Activated CD8-positive, alpha-beta memory T cell treated with anti-CD3 and anti-CD28 coated beads for 1 hour (primary cell): ENCODE measurements at regions not wholly inside any gene's neighbourhood (a gene's known extent, or its start where the extent isn't known, plus 50 kb on each side); places are given as distances from the start of the nearest gene placed in this dataset.

Source experiments
- DNase-seq, 2 donors: peaks; one replicate each; pipeline ENCODE4 v3.0.0-alpha.2; 2020; ENCODE audit warnings: low read depth in 1 of 2; ENCODE audit errors: extremely low read depth in 1 of 2

- no peak for DNase-seq
Measured at GRCh38 chr3:70849911-70850699, 537.7 kb upstream of the MDFIC2 start.

DNA sequence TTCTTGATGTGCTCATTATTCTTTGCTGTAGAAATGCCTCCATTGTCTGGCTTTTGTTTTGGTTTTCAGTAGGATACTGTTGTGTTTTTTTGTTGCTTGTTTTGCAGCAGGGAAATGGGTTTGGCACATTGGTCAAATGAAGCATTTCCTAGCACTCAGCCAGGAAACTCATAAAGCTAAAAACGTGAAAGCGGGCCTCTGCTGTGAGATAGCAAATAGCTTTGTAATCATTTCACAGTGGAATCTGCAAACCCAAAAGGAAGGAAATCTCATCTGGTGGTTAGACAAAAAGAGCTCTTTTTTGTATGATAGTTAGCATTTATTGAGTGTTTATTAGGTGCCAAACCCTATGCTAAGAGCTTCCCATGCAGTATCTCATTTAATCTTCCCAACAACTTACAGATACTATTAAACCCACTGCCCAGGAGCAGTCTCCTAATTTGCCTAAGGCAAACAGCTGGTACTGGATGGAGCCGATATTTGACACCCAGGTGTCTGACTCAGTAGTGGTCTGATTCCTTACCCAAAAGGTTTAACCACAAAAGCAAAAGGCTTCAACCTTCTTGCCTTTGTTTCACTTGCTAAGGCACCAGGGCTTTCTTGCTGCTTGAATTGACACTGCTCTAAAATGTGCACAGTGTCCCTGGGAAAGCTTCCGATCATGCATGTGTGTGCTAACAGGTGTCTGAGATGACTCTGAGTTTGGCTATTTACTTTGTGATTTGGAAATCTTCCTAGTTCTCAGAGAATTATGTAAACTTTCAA, 527.9 kb upstream of the MDFIC2 start:
- DNase-seq, result no peak

GRCh38 chr3:70833239-70833960, 521.0 kb upstream of the MDFIC2 start:
- DNase-seq, result no peak

DNA sequence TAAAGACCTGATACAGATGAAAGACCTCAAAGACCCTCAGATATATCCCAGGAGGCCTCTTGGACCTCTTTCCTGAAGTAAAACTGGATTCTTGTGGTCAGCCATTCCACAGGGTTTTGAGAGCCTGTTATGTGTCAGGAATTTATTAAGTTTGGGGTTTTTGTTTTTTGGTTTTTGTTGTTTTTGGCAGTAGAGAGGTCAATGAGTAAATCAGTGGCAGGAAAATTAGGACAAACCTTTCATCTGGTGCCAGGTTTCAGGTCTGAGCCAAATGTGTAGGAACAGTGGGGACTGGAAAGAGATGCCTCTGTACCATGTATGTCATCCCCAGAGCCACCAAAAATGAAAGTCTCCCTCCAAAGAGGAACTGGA, 520.4 kb upstream of the MDFIC2 start:
- no peak for DNase-seq

GRCh38 chr3:70832089-70832833, 519.8 kb upstream of the MDFIC2 start:
- DNase-seq, result no peak

DNA sequence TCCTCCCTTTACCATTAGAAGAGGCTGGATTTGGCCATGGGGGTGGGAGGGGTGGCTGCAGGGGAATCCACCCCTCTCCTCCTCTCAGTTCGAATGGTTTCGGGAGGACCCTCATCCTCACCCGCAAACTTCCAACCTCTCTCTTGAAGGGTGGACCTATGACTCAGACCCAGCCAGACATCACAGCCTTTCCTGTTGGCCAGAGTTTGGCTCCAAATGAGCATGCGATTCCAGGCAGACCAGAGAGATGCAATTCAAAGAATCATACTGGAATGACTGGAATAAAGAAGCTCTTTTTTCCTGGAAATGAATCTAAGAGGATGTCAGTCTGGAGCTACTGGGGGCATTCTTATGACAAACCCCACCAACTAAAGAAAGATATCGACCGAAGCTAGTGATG, 516.7 kb upstream of the MDFIC2 start:
- DNase-seq, result no peak

GRCh38 chr3:70824773-70825172, 512.3 kb upstream of the MDFIC2 start:
- DNase-seq, result no peak

GRCh38 chr3:70824078-70824477, 511.6 kb upstream of the MDFIC2 start:
- DNase-seq, result no peak

DNA sequence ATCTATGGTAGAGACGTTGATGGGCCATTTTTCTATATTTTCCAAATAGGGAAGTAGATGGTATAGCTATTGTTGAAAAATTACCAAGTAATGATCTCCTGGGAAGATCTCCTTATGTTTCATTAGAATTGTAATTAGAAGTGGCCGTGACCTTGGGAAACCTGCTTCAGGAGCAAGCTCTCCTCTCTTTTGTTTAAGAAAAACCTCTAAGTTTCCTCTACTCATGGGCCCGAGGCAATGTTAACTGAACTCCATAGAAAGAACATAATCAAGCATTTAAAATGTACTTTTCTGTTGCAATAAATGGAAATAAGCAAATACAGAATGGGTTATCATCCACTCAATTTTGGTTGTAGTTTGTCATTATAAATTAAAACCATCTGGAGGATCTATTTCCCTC, 511.2 kb upstream of the MDFIC2 start:
- DNase-seq, result no peak

DNA sequence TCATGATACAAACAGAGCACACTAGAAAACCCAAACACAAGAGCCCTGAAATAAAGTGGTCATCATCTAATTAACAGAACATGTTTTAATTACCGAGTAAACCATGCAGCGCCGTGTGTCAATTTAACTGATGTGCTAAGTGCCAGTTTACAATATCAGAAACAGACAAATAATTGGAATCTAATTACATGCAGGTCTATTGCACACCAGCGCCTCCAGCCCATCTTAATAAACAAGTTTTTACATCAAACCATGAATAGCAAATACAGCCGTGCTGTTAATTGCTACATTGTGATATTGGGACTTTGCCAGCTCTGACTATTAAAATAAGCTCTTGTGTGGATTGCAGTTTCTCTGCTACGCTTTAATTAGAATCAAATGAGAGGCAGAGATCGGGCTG, 510.2 kb upstream of the MDFIC2 start:
- DNase-seq, result no peak

DNA sequence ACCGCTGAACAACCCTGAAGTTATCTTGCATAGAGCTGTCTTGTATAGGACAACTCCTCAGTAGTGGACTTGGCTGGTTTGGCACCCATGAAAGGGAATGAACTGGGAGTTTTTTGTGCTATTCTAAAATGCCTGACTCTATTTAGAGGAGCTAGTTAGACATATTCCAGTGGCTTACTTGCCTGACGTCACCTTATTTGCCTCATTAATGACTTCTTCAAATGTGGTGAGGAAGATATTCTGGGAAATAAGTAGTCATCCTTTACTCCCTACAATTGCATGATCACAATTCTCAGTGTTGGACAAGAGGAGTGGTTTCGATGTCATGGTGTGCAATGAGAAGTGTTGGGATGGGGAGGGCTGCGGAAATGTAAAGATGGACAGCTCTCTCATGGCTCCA, 509.2 kb upstream of the MDFIC2 start:
- DNase-seq, result no peak

DNA sequence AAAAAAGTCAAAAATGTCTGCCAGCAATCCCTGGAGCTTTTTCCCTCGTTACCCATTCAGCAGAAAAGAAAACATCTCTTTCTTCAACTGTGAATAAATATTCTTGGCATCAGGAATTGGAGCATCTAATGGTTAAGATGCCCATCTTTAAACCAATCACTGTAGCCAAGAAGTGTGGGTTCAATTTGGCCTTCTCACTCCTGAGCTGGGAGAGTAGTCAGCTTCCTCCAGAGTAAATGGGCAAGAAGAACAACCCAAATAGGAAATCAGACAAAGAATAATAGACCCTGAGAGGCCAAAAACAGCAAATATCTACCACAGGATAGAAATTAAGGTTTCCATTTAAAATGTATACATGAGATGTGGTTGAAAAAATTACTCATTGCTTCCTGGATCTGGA, 508.0 kb upstream of the MDFIC2 start:
- no peak for DNase-seq

- DNase-seq, result no peak
Measured at GRCh38 chr3:70818145-70818544, 505.7 kb upstream of the MDFIC2 start.

DNA sequence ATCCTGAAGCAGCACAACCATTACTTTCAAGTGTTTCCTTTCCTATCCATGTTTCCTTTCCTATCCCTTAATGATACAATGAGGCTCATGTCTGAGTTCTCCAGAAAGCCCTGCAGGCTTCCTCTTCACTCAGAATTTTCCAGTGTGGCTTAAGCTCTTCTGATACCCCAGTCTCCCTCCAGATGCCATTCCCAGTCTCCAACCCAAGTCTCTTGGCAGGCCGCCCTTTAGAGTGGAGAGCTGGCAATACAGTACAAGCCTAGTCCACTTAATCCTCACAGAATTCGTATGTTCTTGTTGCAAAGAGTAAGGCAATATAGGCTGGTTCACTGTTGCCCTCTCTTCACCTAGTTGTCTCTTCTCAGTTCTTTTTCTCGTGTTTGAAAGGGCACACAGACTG, 503.9 kb upstream of the MDFIC2 start:
- no peak for DNase-seq

DNA sequence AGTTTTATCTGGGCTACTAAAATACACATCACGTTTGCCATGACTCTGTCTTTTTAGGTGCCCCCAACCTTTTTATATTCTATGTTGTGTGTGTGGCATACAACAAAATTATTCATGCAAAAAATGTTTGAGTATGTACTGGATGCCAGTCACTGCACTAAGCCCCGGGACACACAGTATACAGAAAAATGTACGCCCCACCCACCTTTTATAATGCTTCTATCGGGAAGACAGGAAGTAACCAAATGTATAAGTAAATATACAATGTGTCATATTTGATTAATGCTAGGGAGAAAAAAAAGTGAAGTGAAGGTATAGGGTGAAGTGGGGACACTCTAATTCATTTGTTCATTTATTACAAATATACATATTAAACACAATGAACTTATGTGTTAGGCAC, 503.4 kb upstream of the MDFIC2 start:
- DNase-seq, result no peak

DNA sequence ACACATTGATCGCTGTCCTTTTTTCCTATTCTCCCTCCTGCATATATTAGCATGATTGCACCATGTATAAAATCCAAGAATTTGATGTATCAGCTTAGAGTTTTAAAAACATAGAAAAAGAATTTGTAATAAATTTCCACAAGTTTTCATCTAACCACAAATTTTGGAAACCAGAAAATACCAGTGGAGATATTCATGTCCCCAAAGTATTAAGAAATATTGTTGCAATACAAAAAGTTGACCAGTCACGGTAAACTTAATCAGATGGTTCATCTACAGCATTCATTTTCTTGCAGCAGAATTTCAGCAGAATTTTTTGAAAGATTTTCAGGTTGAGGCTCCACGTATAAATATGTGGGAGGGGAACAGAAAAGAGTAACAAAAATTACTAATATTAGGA, 500.9 kb upstream of the MDFIC2 start:
- no peak for DNase-seq

GRCh38 chr3:70811880-70812279, 499.4 kb upstream of the MDFIC2 start:
- DNase-seq, result no peak

GRCh38 chr3:70808881-70809280, 496.4 kb upstream of the MDFIC2 start:
- no peak for DNase-seq

DNA sequence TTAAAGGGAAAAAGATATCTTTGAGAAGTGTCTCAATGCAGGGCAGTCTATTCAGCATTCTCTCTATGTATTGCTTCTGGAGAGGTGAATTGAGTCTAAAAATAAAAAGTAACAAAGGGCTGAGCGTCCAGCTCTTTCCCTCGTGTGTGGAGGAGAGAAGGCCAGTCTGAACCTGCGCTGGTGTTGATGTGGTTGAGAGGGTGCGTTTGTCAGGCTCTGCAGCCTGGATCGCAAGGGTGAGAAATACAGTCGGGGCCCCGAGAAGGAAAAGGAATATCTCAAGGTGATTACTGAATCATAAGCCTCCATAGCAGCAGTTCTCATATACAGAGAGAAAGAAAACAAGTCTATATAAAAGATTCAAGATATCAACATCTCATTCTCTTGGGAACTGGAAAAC, 494.1 kb upstream of the MDFIC2 start:
- DNase-seq, result no peak

- DNase-seq, result no peak
Measured at GRCh38 chr3:70806021-70806420, 493.6 kb upstream of the MDFIC2 start.
